K562 (cell line): ENCODE measurements at regions not wholly inside any gene's neighbourhood (a gene's known extent, or its start where the extent isn't known, plus 50 kb on each side); places are given as distances from the start of the nearest gene placed in this dataset.

Source experiments
- MECOM ChIP-seq: fragments of 250-450 bp; sonication (Bioruptor Pico); IDR thresholded peaks from 2 replicates; pipeline ENCODE4 v1.8.0; 2022; ENCODE audit warnings: inconsistent platforms
- MNT ChIP-seq, 2 experiments: fragments of 450-650 bp; conservative IDR thresholded peaks; 2 replicates each; pipeline ENCODE4 v1.6.1; 2017; ENCODE audit warnings: mild to moderate bottlenecking in 2 of 2, moderate library complexity in 2 of 2
- NR3C1 ChIP-seq: sonication (generic); formaldehyde crosslinking; IDR thresholded peaks from 2 replicates; pipeline ENCODE4 v1.8.1; 2022; ENCODE audit warnings: missing genetic modification reagents
- POLR2G ChIP-seq: fragments of 200-400 bp; formaldehyde crosslinking; IDR thresholded peaks from 2 replicates; pipeline ENCODE4 v1.6.1; 2017; ENCODE audit warnings: low read depth, mild to moderate bottlenecking, antibody characterized with exemption, low read length, moderate library complexity
- RFX7 ChIP-seq: fragments of 250-450 bp; sonication (Bioruptor Pico); IDR thresholded peaks from 2 replicates; pipeline ENCODE4 v1.5.1; 2021; ENCODE audit warnings: mild to moderate bottlenecking
- RREB1 ChIP-seq: fragments of 250-450 bp; sonication (Bioruptor Pico); IDR thresholded peaks from 2 replicates; pipeline ENCODE4 v1.4.0; 2020
- SIN3A ChIP-seq, 2 experiments: fragments of 150-350 bp in 1 of 2; IDR thresholded peaks; 2 replicates each; pipeline ENCODE4 v1.6.1; 2011 to 2016; ENCODE audit warnings: borderline replicate concordance in 2 of 2, low read depth in 2 of 2, low read length in 2 of 2, mild to moderate bottlenecking in 2 of 2, moderate library complexity in 2 of 2; ENCODE audit not compliant: control insufficient read depth in 1 of 2
- TARDBP ChIP-seq: fragments of 450-650 bp; IDR thresholded peaks from 2 replicates; pipeline ENCODE4 v1.6.1; 2016
- ZNF785 ChIP-seq: fragments of 250-450 bp; sonication (Bioruptor Pico); IDR thresholded peaks from 2 replicates; pipeline ENCODE4 v1.4.0; 2020; ENCODE audit warnings: mild to moderate bottlenecking
- TF ChIP-seq, protein P1 (sequence below), 3 experiments: IDR thresholded peaks in 2 of 3; conservative IDR thresholded peaks in 1 of 3; 2 replicates each; pipeline ENCODE4 v1.5.1; 2011 to 2012; ENCODE audit warnings: low read length in 3 of 3, mild to moderate bottlenecking in 3 of 3, control low read depth in 2 of 3, improper control_type of control experiment in 1 of 3, inconsistent platforms in 1 of 3, low read depth in 1 of 3, mixed read lengths in 1 of 3, moderate library complexity in 1 of 3; ENCODE audit not compliant: insufficient read depth in 2 of 3

- TF ChIP-seq, protein P1, sequence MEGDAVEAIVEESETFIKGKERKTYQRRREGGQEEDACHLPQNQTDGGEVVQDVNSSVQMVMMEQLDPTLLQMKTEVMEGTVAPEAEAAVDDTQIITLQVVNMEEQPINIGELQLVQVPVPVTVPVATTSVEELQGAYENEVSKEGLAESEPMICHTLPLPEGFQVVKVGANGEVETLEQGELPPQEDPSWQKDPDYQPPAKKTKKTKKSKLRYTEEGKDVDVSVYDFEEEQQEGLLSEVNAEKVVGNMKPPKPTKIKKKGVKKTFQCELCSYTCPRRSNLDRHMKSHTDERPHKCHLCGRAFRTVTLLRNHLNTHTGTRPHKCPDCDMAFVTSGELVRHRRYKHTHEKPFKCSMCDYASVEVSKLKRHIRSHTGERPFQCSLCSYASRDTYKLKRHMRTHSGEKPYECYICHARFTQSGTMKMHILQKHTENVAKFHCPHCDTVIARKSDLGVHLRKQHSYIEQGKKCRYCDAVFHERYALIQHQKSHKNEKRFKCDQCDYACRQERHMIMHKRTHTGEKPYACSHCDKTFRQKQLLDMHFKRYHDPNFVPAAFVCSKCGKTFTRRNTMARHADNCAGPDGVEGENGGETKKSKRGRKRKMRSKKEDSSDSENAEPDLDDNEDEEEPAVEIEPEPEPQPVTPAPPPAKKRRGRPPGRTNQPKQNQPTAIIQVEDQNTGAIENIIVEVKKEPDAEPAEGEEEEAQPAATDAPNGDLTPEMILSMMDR (IDR thresholded peaks at IDR 0.05 in 2 of 3, conservative IDR thresholded peaks at IDR 0.05 in 1 of 3; ENCODE audit: insufficient read depth in 2 of 3, low read depth in 1 of 3, low read length in 3 of 3), result no peak
- TF ChIP-seq TARDBP, result no peak
- no peak for TF ChIP-seq MNT (conservative IDR thresholded peaks at IDR 0.05)
- TF ChIP-seq RREB1 (CRISPR knock-in tag), result no peak
- TF ChIP-seq POLR2G, result no peak
- TF ChIP-seq ZNF785 (CRISPR knock-in tag), result no peak
- TF ChIP-seq RFX7 (CRISPR knock-in tag), result no peak
- TF ChIP-seq MECOM (CRISPR knock-in tag), result no peak
- no peak for TF ChIP-seq NR3C1
- no peak for TF ChIP-seq SIN3A (IDR thresholded peaks at IDR 0.05; ENCODE audit: borderline replicate concordance in 2 of 2, control insufficient read depth in 1 of 2, low read depth in 2 of 2, low read length in 2 of 2)
Measured at GRCh38 chr10:3563298-3563697, 221.7 kb downstream of the KLF6 start.
